Mesothelial cell of epicardium (in vitro differentiated cells): ENCODE measurements at regions not wholly inside any gene's neighbourhood (a gene's known extent, or its start where the extent isn't known, plus 50 kb on each side); places are given as distances from the start of the nearest gene placed in this dataset.

Experiments used
- DNase-seq, 2 experiments: peaks; one replicate each; pipeline ENCODE4 v3.0.0; 2021; ENCODE audit warnings: low spot score in 2 of 2; ENCODE audit not compliant: unreplicated experiment in 2 of 2
- H3K27ac Mint-ChIP-seq: 2 replicates; pipeline ENCODE4 v1.8.0; 2021; ENCODE audit warnings: mixed read lengths
- H3K27me3 Mint-ChIP-seq: 2 replicates; pipeline ENCODE4 v1.8.0; 2021; ENCODE audit warnings: low read depth, mixed read lengths
- H3K36me3 Mint-ChIP-seq: 2 replicates; pipeline ENCODE4 v1.8.0; 2021; ENCODE audit warnings: mixed read lengths
- H3K4me1 Mint-ChIP-seq: 2 replicates; pipeline ENCODE4 v1.8.0; 2021; ENCODE audit warnings: mixed read lengths
- H3K4me3 Mint-ChIP-seq: 2 replicates; pipeline ENCODE4 v1.8.0; 2021; ENCODE audit warnings: mild to moderate bottlenecking, moderate library complexity, mixed read lengths
- H3K9me3 Mint-ChIP-seq: 2 replicates; pipeline ENCODE4 v1.8.0; 2021; ENCODE audit warnings: mixed read lengths
- TF ChIP-seq, protein P1 (sequence below): fragments of 200-600 bp; sonication (generic); IDR thresholded peaks from one replicate; pipeline ENCODE4 v1.5.0; 2021; ENCODE audit warnings: antibody characterized with exemption; ENCODE audit not compliant: unreplicated experiment

GRCh38 chr5:68149189-68149588 is 66.4 kb upstream of the PIK3R1 start:
- Mint-ChIP-seq H3K36me3 (no peaks in the 10 kb centered on the region), H3K4me1 (peaks cover 2% of the 10 kb centered on the region), H3K27ac (no peak overlapping the region), H3K27me3 (no peaks in the 10 kb centered on the region), H3K9me3 (no peaks in the 10 kb centered on the region), H3K4me3 (no peak overlapping the region)
- DNase-seq = no peak
- TF ChIP-seq, protein P1, sequence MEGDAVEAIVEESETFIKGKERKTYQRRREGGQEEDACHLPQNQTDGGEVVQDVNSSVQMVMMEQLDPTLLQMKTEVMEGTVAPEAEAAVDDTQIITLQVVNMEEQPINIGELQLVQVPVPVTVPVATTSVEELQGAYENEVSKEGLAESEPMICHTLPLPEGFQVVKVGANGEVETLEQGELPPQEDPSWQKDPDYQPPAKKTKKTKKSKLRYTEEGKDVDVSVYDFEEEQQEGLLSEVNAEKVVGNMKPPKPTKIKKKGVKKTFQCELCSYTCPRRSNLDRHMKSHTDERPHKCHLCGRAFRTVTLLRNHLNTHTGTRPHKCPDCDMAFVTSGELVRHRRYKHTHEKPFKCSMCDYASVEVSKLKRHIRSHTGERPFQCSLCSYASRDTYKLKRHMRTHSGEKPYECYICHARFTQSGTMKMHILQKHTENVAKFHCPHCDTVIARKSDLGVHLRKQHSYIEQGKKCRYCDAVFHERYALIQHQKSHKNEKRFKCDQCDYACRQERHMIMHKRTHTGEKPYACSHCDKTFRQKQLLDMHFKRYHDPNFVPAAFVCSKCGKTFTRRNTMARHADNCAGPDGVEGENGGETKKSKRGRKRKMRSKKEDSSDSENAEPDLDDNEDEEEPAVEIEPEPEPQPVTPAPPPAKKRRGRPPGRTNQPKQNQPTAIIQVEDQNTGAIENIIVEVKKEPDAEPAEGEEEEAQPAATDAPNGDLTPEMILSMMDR = no peak

- peaks cover 2% of the 10 kb centered on the region for H3K4me1 Mint-ChIP-seq
- DNase-seq = no peak
- TF ChIP-seq, protein P1 = no peak
- peaks cover 3% of the 10 kb centered on the region for H3K9me3 Mint-ChIP-seq
- no peaks in the 10 kb centered on the region for H3K36me3 Mint-ChIP-seq
- no peaks in the 10 kb centered on the region for H3K27me3 Mint-ChIP-seq
- no peak overlapping the region for H3K4me3 Mint-ChIP-seq
- no peak overlapping the region for H3K27ac Mint-ChIP-seq
These were observed 67.5 kb upstream of the PIK3R1 start for GRCh38 chr5:68148096-68148495.

- Mint-ChIP-seq H3K27ac (no peak overlapping the region), H3K4me3 (no peak overlapping the region), H3K4me1 (peaks cover 2% of the 10 kb centered on the region), H3K36me3 (peaks cover 4% of the 10 kb centered on the region), H3K27me3 (no peaks in the 10 kb centered on the region), H3K9me3 (peaks cover 7% of the 10 kb centered on the region)
- no peak for DNase-seq
- TF ChIP-seq, protein P1 = no peak
These were observed 67.9 kb upstream of the PIK3R1 start for GRCh38 chr5:68147659-68148058.

DNA sequence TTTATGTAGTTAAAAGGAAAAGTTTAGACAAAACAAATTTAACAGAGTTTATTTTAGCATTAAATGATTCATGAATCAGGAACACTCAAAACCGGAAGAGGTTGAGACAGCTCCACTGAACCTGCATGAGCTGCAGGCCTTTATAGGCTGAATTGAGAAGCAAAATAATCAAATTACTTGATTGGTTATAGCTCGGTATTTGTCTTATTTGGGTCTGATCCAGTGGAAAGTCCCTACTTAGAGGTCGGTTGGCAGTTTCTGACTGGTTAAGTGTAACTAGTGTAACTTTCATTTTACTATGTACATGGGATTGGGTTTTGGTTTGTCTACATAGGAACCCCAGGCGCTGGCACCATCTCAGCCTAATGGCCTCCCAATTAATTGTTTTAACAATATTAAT is 74.1 kb upstream of the PIK3R1 start:
- Mint-ChIP-seq H3K9me3 (peaks cover 11% of the 10 kb centered on the region), H3K36me3 (peaks cover 4% of the 10 kb centered on the region), H3K4me1 (peaks cover 3% of the 10 kb centered on the region), H3K27ac (no peak overlapping the region), H3K27me3 (no peaks in the 10 kb centered on the region), H3K4me3 (no peak overlapping the region)
- TF ChIP-seq, protein P1 = no peak
- no peak for DNase-seq

DNA sequence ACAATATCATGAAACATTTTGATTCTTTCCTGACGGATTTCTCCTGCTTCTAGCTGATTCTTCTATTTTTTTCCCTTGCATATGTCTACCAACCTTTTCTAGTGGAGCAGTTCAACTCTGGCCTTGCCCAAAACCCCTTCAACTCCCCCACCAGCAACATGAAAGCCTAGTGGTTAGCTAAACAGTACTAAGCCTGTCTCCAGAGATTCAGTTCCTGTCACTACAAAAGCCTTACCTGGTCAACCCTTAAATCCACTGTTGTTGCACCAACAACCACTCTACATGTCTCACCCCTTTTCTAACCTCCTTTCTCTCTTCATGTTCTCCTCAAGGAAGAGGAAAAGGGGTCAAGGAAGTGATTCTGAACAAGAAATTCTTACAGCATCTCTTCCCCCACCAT is 74.8 kb upstream of the PIK3R1 start:
- TF ChIP-seq, protein P1 = no peak
- no peak overlapping the region for H3K4me3 Mint-ChIP-seq
- H3K27ac Mint-ChIP-seq = no peak overlapping the region
- H3K36me3 Mint-ChIP-seq = peaks cover 4% of the 10 kb centered on the region
- no peaks in the 10 kb centered on the region for H3K27me3 Mint-ChIP-seq
- peaks cover 3% of the 10 kb centered on the region for H3K4me1 Mint-ChIP-seq
- H3K9me3 Mint-ChIP-seq = peaks cover 11% of the 10 kb centered on the region
- no peak for DNase-seq
